Panc1 (cell line): ENCODE measurements at regions not wholly inside any gene's neighbourhood (a gene's known extent, or its start where the extent isn't known, plus 50 kb on each side); places are given as distances from the start of the nearest gene placed in this dataset.
A peak's percentile ranks its signal among the peaks of the same experiment; 100 is the strongest.

Experiments
- ATAC-seq: fragments of 200-7000 bp; cut with Tn5 transposase; 2 replicates; pipeline ENCODE4 v1.9.1; 2020; ENCODE audit warnings: mild to moderate bottlenecking, moderate library complexity
- BruUV-seq: library from RNA; stranded (reverse); fragments of 400-500 nt; replicated peaks from 2 replicates; lab custom pipeline; 2021; lab: Mats Ljungman, UMichigan
- CTCF ChIA-PET: fragments of 300-600 bp; sonication (Branson Sonifier 250); formaldehyde crosslinking; loops from one replicate; lab custom pipeline; 2022; ENCODE audit warnings: antibody characterized with exemption; lab: Charles Lee
- POLR2A ChIA-PET: fragments of 300-600 bp; sonication (Branson Sonifier 250); formaldehyde crosslinking; loops from one replicate; lab custom pipeline; 2022; ENCODE audit warnings: antibody characterized with exemption; lab: Charles Lee
- DNase-seq: peaks from one replicate; pipeline ENCODE4 v3.0.0-alpha.2; 2010; ENCODE audit warnings: low read depth, low spot score
- H3K27ac ChIP-seq: 2 replicates; pipeline ENCODE4 v1.5.1; 2011; ENCODE audit warnings: mild to moderate bottlenecking, low read length, inconsistent platforms
- H3K27me3 ChIP-seq: fragments of 200-500 bp; sonication (Bioruptor generic); 2 replicates; pipeline ENCODE4 v1.6.0; 2014; ENCODE audit warnings: low read length, inconsistent platforms; ENCODE audit not compliant: control insufficient read depth, insufficient read depth
- H3K36me3 ChIP-seq: fragments of 200-500 bp; sonication (Bioruptor generic); 2 replicates; pipeline ENCODE4 v1.5.1; 2014; ENCODE audit warnings: inconsistent platforms, mild to moderate bottlenecking, low read length, moderate library complexity; ENCODE audit not compliant: control insufficient read depth, insufficient read depth
- H3K4me1 ChIP-seq: 2 replicates; pipeline ENCODE4 v1.5.1; 2011; ENCODE audit warnings: inconsistent platforms, mild to moderate bottlenecking, low read length, moderate library complexity; ENCODE audit not compliant: control insufficient read depth, insufficient read depth
- H3K4me3 ChIP-seq, 2 experiments: 2 replicates each; pipeline ENCODE4 v1.5.1; 2011 to 2012; ENCODE audit warnings: low read depth in 2 of 2, low read length in 2 of 2, mild to moderate bottlenecking in 2 of 2, inconsistent platforms in 1 of 2, moderate library complexity in 1 of 2
- H3K9me3 ChIP-seq: fragments of 200-500 bp; sonication (Bioruptor generic); 2 replicates; pipeline ENCODE4 v1.5.1; 2014; ENCODE audit warnings: low read depth, mild to moderate bottlenecking, inconsistent platforms, low read length, moderate library complexity; ENCODE audit not compliant: control insufficient read depth, insufficient read depth
- POLR2AphosphoS5 ChIP-seq: IDR thresholded peaks from 2 replicates; pipeline ENCODE4 v1.6.1; 2012; ENCODE audit warnings: mild to moderate bottlenecking, low read depth, low read length, moderate library complexity
- SIN3A ChIP-seq: IDR thresholded peaks from 2 replicates; pipeline ENCODE4 v1.6.1; 2012; ENCODE audit warnings: low read depth, mild to moderate bottlenecking, low read length, moderate library complexity, borderline replicate concordance; ENCODE audit not compliant: insufficient read depth
- TCF7L2 ChIP-seq: IDR thresholded peaks from 2 replicates; pipeline ENCODE4 v1.6.1; 2011; ENCODE audit warnings: mild to moderate bottlenecking, low read depth, low read length, inconsistent platforms
- in situ Hi-C: cut with HindIII; loops from 2 replicates; pipeline ENCODE4 v1.10.0; 2016; ENCODE audit warnings: low sequenced_read_pairs, low pct_unique_long_range_greater_than_20kb
- intact Hi-C: fragments of 100-400 bp; cut with micrococcal nuclease; formaldehyde crosslinking; loops from one replicate; pipeline ENCODE4 v1.10.0; 2022; ENCODE audit not compliant: unreplicated experiment
- TF ChIP-seq, protein P1 (sequence below), 2 experiments: IDR thresholded peaks; 2 replicates each; pipeline ENCODE4 v1.6.1; 2011 to 2012; ENCODE audit warnings: low read depth in 2 of 2, control low read depth in 1 of 2, low read length in 1 of 2, mild to moderate bottlenecking in 1 of 2, moderate library complexity in 1 of 2; ENCODE audit not compliant: insufficient read depth in 1 of 2
- TF ChIP-seq, protein P2 (sequence below): fragments of 450-650 bp; IDR thresholded peaks from 2 replicates; pipeline ENCODE4 v1.5.1; 2017; ENCODE audit warnings: mild to moderate bottlenecking

DNA sequence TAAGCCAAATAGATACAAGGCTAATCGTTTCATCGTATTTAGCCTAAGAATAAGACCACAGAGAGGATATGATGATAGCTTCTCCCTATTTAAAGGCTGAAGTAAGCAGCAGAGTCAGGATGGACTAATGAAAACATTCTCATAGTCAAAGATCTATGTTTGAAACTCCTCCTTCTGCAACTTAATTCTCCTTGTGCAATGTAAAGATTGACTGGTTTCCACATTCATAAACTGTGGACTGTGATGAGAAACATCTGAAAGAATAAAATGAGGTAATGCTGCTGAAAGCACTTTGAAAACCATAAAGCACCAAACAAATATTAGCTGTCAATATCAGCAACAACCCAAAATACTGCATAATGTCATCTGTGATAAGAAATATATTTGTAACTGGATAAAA, 361.9 kb downstream of the CSNK1G3 start:
- no TSS peak for BruUV-seq
- Histone ChIP-seq H3K27me3 (no peaks in the 10 kb centered on the region), H3K4me3 (no peak overlapping the region), H3K27ac (peak overlapping the region; percentile 88), H3K9me3 (no peaks in the 10 kb centered on the region), H3K4me1 (peaks cover 30% of the 10 kb centered on the region), H3K36me3 (no peaks in the 10 kb centered on the region; the same call in 1 of the 2 replicates)
- TF ChIP-seq POLR2AphosphoS5, result no peak
- TF ChIP-seq, protein P1, sequence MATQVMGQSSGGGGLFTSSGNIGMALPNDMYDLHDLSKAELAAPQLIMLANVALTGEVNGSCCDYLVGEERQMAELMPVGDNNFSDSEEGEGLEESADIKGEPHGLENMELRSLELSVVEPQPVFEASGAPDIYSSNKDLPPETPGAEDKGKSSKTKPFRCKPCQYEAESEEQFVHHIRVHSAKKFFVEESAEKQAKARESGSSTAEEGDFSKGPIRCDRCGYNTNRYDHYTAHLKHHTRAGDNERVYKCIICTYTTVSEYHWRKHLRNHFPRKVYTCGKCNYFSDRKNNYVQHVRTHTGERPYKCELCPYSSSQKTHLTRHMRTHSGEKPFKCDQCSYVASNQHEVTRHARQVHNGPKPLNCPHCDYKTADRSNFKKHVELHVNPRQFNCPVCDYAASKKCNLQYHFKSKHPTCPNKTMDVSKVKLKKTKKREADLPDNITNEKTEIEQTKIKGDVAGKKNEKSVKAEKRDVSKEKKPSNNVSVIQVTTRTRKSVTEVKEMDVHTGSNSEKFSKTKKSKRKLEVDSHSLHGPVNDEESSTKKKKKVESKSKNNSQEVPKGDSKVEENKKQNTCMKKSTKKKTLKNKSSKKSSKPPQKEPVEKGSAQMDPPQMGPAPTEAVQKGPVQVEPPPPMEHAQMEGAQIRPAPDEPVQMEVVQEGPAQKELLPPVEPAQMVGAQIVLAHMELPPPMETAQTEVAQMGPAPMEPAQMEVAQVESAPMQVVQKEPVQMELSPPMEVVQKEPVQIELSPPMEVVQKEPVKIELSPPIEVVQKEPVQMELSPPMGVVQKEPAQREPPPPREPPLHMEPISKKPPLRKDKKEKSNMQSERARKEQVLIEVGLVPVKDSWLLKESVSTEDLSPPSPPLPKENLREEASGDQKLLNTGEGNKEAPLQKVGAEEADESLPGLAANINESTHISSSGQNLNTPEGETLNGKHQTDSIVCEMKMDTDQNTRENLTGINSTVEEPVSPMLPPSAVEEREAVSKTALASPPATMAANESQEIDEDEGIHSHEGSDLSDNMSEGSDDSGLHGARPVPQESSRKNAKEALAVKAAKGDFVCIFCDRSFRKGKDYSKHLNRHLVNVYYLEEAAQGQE (IDR thresholded peaks at IDR 0.05; ENCODE audit: insufficient read depth in 1 of 2, low read depth in 2 of 2, low read length in 1 of 2), result no peak
- no peak for TF ChIP-seq SIN3A
- no peak for TF ChIP-seq TCF7L2
- TF ChIP-seq, protein P2, sequence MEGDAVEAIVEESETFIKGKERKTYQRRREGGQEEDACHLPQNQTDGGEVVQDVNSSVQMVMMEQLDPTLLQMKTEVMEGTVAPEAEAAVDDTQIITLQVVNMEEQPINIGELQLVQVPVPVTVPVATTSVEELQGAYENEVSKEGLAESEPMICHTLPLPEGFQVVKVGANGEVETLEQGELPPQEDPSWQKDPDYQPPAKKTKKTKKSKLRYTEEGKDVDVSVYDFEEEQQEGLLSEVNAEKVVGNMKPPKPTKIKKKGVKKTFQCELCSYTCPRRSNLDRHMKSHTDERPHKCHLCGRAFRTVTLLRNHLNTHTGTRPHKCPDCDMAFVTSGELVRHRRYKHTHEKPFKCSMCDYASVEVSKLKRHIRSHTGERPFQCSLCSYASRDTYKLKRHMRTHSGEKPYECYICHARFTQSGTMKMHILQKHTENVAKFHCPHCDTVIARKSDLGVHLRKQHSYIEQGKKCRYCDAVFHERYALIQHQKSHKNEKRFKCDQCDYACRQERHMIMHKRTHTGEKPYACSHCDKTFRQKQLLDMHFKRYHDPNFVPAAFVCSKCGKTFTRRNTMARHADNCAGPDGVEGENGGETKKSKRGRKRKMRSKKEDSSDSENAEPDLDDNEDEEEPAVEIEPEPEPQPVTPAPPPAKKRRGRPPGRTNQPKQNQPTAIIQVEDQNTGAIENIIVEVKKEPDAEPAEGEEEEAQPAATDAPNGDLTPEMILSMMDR, result no peak
- ATAC-seq (no peak), DNase-seq (no peak)
- intact Hi-C loops (no loop called here), in situ Hi-C loops (no loop called here)
- CTCF ChIA-PET, result no interaction called here
- POLR2A ChIA-PET, result no interaction called here

DNA sequence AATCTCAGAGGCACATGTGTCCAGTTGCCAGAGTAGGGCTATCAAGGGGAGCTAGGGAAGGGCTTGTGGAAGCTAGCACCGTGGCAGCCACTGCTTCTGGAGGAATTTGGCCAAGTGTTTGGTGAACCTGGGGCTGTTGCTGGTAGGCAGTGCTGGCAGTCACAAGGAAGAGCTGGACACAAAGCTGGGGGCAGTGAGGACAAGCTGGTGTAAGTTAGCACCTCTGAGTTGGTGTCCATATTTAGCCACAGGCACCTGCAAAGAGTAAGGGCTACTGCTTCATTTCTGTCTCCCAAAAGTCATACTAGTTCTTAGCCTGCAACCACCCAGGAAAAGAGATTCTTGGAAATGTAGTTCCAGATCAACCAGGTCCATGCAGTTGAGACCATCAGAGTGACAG, 359.4 kb downstream of the CSNK1G3 start:
- intact Hi-C loops (no loop called here), in situ Hi-C loops (no loop called here)
- BruUV-seq, result no TSS peak
- TF ChIP-seq, protein P1 (IDR thresholded peaks at IDR 0.05; ENCODE audit: insufficient read depth in 1 of 2, low read depth in 2 of 2, low read length in 1 of 2), result no peak
- no peak for TF ChIP-seq TCF7L2
- TF ChIP-seq POLR2AphosphoS5, result no peak
- TF ChIP-seq, protein P2, result no peak
- no peak for DNase-seq
- ChIA-PET POLR2A (no interaction called here), CTCF (no interaction called here)
- peaks cover 25% of the 10 kb centered on the region for H3K4me1 ChIP-seq
- H3K9me3 ChIP-seq, result no peaks in the 10 kb centered on the region
- no peaks in the 10 kb centered on the region for H3K27me3 ChIP-seq
- H3K27ac ChIP-seq, result peak overlapping the region; percentile 25; the same call in 1 of the 2 replicates
- H3K36me3 ChIP-seq, result no peaks in the 10 kb centered on the region; the same call in 1 of the 2 replicates
- H3K4me3 ChIP-seq, result no peak overlapping the region
- ATAC-seq, result no peak
